ENCODE measurements at regions not wholly inside any gene's neighbourhood (a gene's known extent, or its start where the extent isn't known, plus 50 kb on each side); places are given as distances from the start of the nearest gene placed in this dataset.
A peak's percentile ranks its signal among the peaks of the same experiment; 100 is the strongest.

- TF ChIP-seq RERE (CRISPR knock-in tag; IDR thresholded peaks at IDR 0.05; ENCODE audit: low read depth) (0 out of 2 replicates have a peak, but pooled peaks have one; percentile 18), FOXP1 (IDR thresholded peaks at IDR 0.05) (no peak), FOXP1 (CRISPR knock-in tag; IDR thresholded peaks at IDR 0.05) (peak; percentile 71; the same call in 1 of the 2 replicates), ZBTB10 (CRISPR knock-in tag; IDR thresholded peaks at IDR 0.05; ENCODE audit: borderline replicate concordance) (no peak), ETS1 (CRISPR knock-in tag; IDR thresholded peaks at IDR 0.05) (no peak), TBL1XR1 (IDR thresholded peaks at IDR 0.05; ENCODE audit: borderline replicate concordance, low read length, partially characterized antibody) (peak; percentile 10), HMG20A (CRISPR knock-in tag; IDR thresholded peaks at IDR 0.05; ENCODE audit: borderline replicate concordance) (peak; percentile 52; the same call in 1 of the 2 replicates), TCF7 (IDR thresholded peaks at IDR 0.05; ENCODE audit: low read depth) (peak; percentile 32; the same call in 1 of the 2 replicates), ARID5B (CRISPR knock-in tag; IDR thresholded peaks at IDR 0.05) (peak; percentile 73), MNT (IDR thresholded peaks at IDR 0.05) (no peak), PITX1 (CRISPR knock-in tag; IDR thresholded peaks at IDR 0.05) (no peak), CREB1 (IDR thresholded peaks at IDR 0.05) (no peak), CREB1 (CRISPR knock-in tag; IDR thresholded peaks at IDR 0.05) (peak; percentile 74), CEBPG (CRISPR knock-in tag; IDR thresholded peaks at IDR 0.05) (peak; percentile 74)
Measured at GRCh38 chr16:51402785-51403184, 251.7 kb upstream of the SALL1 start (continued).
